ENCODE measurements at regions not wholly inside any gene's neighbourhood (a gene's known extent, or its start where the extent isn't known, plus 50 kb on each side); places are given as distances from the start of the nearest gene placed in this dataset.

GRCh38 chr16:88264641-88265285 lies 118.0 kb upstream of the ZNF469 start:
- TF ChIP-seq EZH2 (IDR thresholded peaks at IDR 0.05; ENCODE audit: borderline replicate concordance, low read depth, low read length, severe bottlenecking) (no peak), POLR2A (IDR thresholded peaks at IDR 0.05; ENCODE audit: low read depth, low read length) (no peak)
